Activated T-helper 2 cell treated with anti-CD3 and anti-CD28 coated beads, Interferon-gamma antibody, Interleukin-2, Interleukin-4, amounts not matched to agents 10 μg/mL and 5 μg/mL and 100 μg/mL, durations not matched to agents 14 hours and 24 hours and 36 hours (primary cell): ENCODE measurements at regions not wholly inside any gene's neighbourhood (a gene's known extent, or its start where the extent isn't known, plus 50 kb on each side); places are given as distances from the start of the nearest gene placed in this dataset.
"Not testable (repeated sequence)": the region's sequence is repeated elsewhere in the genome, so short reads cannot be mapped to it uniquely, and the experiment has no call there.

ENCODE experiments used
- DNase-seq: peaks from one replicate; pipeline ENCODE4 v3.0.0; 2021; ENCODE audit warnings: low spot score
- H3K27ac Mint-ChIP-seq: one replicate; pipeline ENCODE4 v1.8.0; 2021; ENCODE audit warnings: mixed read lengths
- H3K27me3 Mint-ChIP-seq: one replicate; pipeline ENCODE4 v1.8.0; 2021; ENCODE audit warnings: low read depth, mixed read lengths
- H3K36me3 Mint-ChIP-seq: one replicate; pipeline ENCODE4 v1.8.0; 2021; ENCODE audit warnings: low read depth, mixed read lengths
- H3K4me1 Mint-ChIP-seq: one replicate; pipeline ENCODE4 v1.8.0; 2021; ENCODE audit warnings: low read depth, mixed read lengths
- H3K4me3 Mint-ChIP-seq: one replicate; pipeline ENCODE4 v1.8.0; 2021; ENCODE audit warnings: low read depth, mild to moderate bottlenecking, moderate library complexity, mixed read lengths
- H3K9me3 Mint-ChIP-seq: one replicate; pipeline ENCODE4 v1.8.0; 2021; ENCODE audit warnings: mixed read lengths
- intact Hi-C: fragments of 100-400 bp; cut with micrococcal nuclease; formaldehyde crosslinking; loops from one replicate; pipeline ENCODE4 v1.15.1; 2023

DNA sequence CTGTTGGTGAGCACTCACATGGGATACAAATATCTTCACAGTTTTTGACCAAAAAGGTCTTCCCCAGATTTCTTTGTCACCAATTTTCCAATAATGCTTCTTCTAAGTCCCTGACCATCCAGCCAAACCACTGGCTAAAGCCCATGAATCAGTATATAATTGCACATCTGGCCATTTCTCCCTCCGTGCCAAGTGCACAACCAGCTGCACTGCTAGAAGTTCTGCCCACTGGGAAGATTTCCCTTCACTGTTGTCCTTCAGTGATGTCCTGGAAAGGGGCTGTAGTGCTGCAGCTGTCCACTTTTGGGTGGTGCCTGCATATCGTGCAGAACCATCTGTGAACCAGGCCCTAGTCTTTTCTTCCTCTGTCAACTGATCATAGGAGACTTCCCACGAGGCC lies 609.3 kb downstream of the XPNPEP1 start:
- peaks cover 12% of the 10 kb centered on the region for H3K9me3 Mint-ChIP-seq
- H3K4me1 Mint-ChIP-seq, DNase-seq, H3K36me3 Mint-ChIP-seq, H3K27me3 Mint-ChIP-seq, intact Hi-C loops, H3K27ac Mint-ChIP-seq, H3K4me3 Mint-ChIP-seq: not testable (repeated sequence)

DNA sequence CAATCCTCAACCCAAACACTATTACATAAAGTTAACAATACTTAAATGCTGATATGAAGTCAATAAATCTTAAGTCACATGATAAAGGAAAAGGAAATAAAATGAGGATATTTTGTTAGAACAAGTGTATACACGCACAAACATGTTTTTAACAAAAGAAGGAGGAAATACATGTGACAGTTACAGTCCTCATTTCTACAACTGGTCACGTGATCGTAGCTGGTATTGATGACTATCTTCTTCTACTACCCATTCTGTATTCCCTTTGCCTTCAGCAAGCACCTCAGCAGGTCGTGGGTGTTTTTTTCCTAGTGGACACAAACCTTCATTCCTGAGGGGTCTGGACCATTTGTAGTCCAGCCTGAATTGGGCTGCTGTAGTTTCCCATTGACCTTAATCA lies 610.8 kb downstream of the XPNPEP1 start:
- H3K4me3 Mint-ChIP-seq, intact Hi-C loops, H3K9me3 Mint-ChIP-seq, DNase-seq, H3K27me3 Mint-ChIP-seq, H3K36me3 Mint-ChIP-seq, H3K27ac Mint-ChIP-seq, H3K4me1 Mint-ChIP-seq: not testable (repeated sequence)

DNA sequence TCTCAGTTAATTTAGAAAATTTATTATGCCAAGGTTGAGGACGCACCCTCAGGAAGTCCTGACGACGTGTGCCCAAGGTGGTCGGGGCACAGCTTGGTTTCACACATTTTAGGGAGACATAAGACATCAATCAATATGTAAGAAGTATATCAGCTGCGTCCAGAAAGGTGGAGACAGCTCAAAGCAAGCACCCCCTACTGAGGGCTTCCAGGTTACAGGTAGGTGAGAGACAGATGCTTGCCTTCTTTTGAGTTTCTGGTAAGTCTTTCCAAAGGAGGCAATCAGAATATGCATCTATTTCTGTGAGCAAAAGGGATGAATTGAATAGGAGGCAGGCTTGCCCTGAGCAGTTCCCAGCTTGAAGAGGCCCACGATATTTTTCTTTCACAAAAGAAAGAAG lies 614.3 kb downstream of the XPNPEP1 start:
- Mint-ChIP-seq H3K4me1 (no peaks in the 10 kb centered on the region), H3K4me3 (no peak overlapping the region), H3K36me3 (no peaks in the 10 kb centered on the region), H3K27ac (no peak overlapping the region), H3K27me3 (no peaks in the 10 kb centered on the region), H3K9me3 (peaks cover 3% of the 10 kb centered on the region)
- no peak for DNase-seq
- intact Hi-C loops = no loop called here

GRCh38 chr10:109307102-109307501 lies 616.2 kb downstream of the XPNPEP1 start:
- H3K27ac Mint-ChIP-seq, H3K27me3 Mint-ChIP-seq, intact Hi-C loops: not testable (repeated sequence)

GRCh38 chr10:109306698-109307097 lies 616.6 kb downstream of the XPNPEP1 start:
- Mint-ChIP-seq H3K36me3 (no peaks in the 10 kb centered on the region), H3K9me3 (peaks cover 3% of the 10 kb centered on the region), H3K27ac (no peak overlapping the region), H3K4me1 (no peaks in the 10 kb centered on the region), H3K4me3 (no peak overlapping the region), H3K27me3 (no peaks in the 10 kb centered on the region)
- no peak for DNase-seq
- intact Hi-C loops = no loop called here

More at GRCh38 chr10:109307102-109307501, 616.2 kb downstream of the XPNPEP1 start:
- H3K4me1 Mint-ChIP-seq, DNase-seq, H3K4me3 Mint-ChIP-seq, H3K9me3 Mint-ChIP-seq, H3K36me3 Mint-ChIP-seq: not testable (repeated sequence)

GRCh38 chr10:109287858-109288257 lies 635.5 kb downstream of the XPNPEP1 start:
- no peak for DNase-seq
- Mint-ChIP-seq H3K27me3 (no peaks in the 10 kb centered on the region), H3K4me3 (no peak overlapping the region), H3K36me3 (no peaks in the 10 kb centered on the region), H3K4me1 (no peaks in the 10 kb centered on the region), H3K27ac (no peak overlapping the region), H3K9me3 (peaks cover 9% of the 10 kb centered on the region)
- intact Hi-C loops = no loop called here

DNA sequence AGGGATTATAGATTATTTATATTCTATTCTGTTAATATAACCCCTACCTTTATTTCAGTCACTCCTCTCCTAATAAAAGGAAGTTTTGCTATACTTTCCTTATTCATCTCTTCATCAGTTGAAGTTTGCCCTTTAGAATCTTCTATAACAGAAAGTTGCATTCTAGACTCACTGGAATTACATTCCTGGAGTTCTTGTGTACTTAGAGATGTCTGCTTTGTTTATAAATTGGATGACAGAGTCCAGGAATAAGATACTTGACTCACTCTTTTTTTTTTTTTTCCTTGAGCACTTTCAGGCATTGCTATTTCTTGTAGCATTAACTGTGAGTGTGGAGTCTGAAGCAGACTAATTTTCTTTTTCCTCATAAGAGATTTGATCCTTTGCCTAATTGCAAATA lies 640.8 kb downstream of the XPNPEP1 start:
- DNase-seq = no peak
- intact Hi-C loops = no loop called here
- no peaks in the 10 kb centered on the region for H3K36me3 Mint-ChIP-seq
- H3K27ac Mint-ChIP-seq = no peak overlapping the region
- no peaks in the 10 kb centered on the region for H3K4me1 Mint-ChIP-seq
- H3K27me3 Mint-ChIP-seq = no peaks in the 10 kb centered on the region
- H3K4me3 Mint-ChIP-seq = no peak overlapping the region
- peaks cover 3% of the 10 kb centered on the region for H3K9me3 Mint-ChIP-seq

DNA sequence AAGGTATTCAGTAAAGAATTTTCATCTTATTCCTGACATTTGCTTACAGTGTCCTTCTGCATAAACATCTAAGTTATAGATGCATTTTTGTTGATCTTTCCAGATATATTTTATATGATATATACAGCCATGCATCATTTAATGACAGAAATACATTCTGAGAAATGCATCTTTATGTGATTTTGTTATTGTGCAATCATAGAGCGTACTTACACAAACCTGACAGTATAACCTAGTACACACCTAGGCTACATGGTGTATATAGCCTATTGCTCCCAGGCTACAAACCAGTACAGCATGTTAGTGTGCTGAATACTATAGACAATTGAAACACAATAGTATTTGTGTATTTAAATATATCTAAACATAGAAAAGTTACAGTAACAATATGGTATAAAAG lies 642.0 kb downstream of the XPNPEP1 start:
- Mint-ChIP-seq H3K27me3 (no peaks in the 10 kb centered on the region), H3K4me3 (no peak overlapping the region), H3K36me3 (no peaks in the 10 kb centered on the region)

GRCh38 chr10:109280837-109281236 lies 642.5 kb downstream of the XPNPEP1 start:
- no peaks in the 10 kb centered on the region for H3K9me3 Mint-ChIP-seq
- intact Hi-C loops = no loop called here
- H3K4me1 Mint-ChIP-seq = no peaks in the 10 kb centered on the region
- no peak overlapping the region for H3K4me3 Mint-ChIP-seq
- no peak overlapping the region for H3K27ac Mint-ChIP-seq
- no peak for DNase-seq
- no peaks in the 10 kb centered on the region for H3K27me3 Mint-ChIP-seq
- no peaks in the 10 kb centered on the region for H3K36me3 Mint-ChIP-seq

More for the DNA sequence above, 642.0 kb downstream of the XPNPEP1 start:
- peaks cover 3% of the 10 kb centered on the region for H3K9me3 Mint-ChIP-seq
- intact Hi-C loops = no loop called here
- no peak for DNase-seq
- H3K27ac Mint-ChIP-seq = no peak overlapping the region
- H3K4me1 Mint-ChIP-seq = no peaks in the 10 kb centered on the region

- Mint-ChIP-seq H3K4me1 (no peaks in the 10 kb centered on the region), H3K27ac (no peak overlapping the region), H3K27me3 (no peaks in the 10 kb centered on the region)
Observed at GRCh38 chr10:109277456-109277855, 645.9 kb downstream of the XPNPEP1 start.

GRCh38 chr10:109275960-109276359 lies 647.4 kb downstream of the XPNPEP1 start:
- intact Hi-C loops = no loop called here
- no peak overlapping the region for H3K27ac Mint-ChIP-seq
- peaks cover 5% of the 10 kb centered on the region for H3K9me3 Mint-ChIP-seq
- H3K4me1 Mint-ChIP-seq = no peaks in the 10 kb centered on the region
- no peaks in the 10 kb centered on the region for H3K27me3 Mint-ChIP-seq
- no peak overlapping the region for H3K4me3 Mint-ChIP-seq
- no peaks in the 10 kb centered on the region for H3K36me3 Mint-ChIP-seq
- DNase-seq = no peak

More at GRCh38 chr10:109277456-109277855, 645.9 kb downstream of the XPNPEP1 start:
- H3K36me3 Mint-ChIP-seq = no peaks in the 10 kb centered on the region
- H3K9me3 Mint-ChIP-seq = peaks cover 5% of the 10 kb centered on the region
- no peak for DNase-seq
- H3K4me3 Mint-ChIP-seq = no peak overlapping the region
- intact Hi-C loops = no loop called here

DNA sequence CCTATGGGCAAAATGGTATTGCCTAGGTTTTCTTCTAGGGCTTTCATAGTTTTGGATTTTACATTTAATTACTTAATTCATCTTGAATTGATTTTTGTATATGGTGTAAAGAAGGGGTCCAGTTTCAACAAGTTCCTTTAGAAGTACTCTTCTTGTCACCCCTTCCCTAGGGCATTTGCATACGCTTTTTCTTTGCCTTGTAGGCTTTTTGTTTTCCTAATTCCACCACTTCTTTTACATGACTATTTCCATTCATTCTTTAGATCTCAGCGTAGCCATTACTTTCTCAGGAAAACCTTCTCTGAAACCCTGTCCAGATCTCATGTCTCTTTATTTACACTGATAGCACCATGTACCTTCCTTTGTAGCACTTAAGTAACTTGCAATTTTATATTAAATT lies 648.6 kb downstream of the XPNPEP1 start:
- Mint-ChIP-seq H3K27me3 (no peaks in the 10 kb centered on the region), H3K27ac (no peak overlapping the region), H3K36me3 (no peaks in the 10 kb centered on the region), H3K4me1 (no peaks in the 10 kb centered on the region), H3K4me3 (no peak overlapping the region), H3K9me3 (peaks cover 10% of the 10 kb centered on the region)
- intact Hi-C loops = no loop called here
- DNase-seq = no peak

GRCh38 chr10:109270173-109270572 lies 653.1 kb downstream of the XPNPEP1 start:
- no peak for DNase-seq
- Mint-ChIP-seq H3K27ac (no peak overlapping the region), H3K36me3 (no peaks in the 10 kb centered on the region), H3K9me3 (peaks cover 27% of the 10 kb centered on the region), H3K27me3 (no peaks in the 10 kb centered on the region), H3K4me1 (no peaks in the 10 kb centered on the region), H3K4me3 (no peak overlapping the region)
- intact Hi-C loops = no loop called here

GRCh38 chr10:109264004-109264403 lies 659.3 kb downstream of the XPNPEP1 start:
- DNase-seq = no peak
- no peaks in the 10 kb centered on the region for H3K4me1 Mint-ChIP-seq
- H3K27me3 Mint-ChIP-seq = no peaks in the 10 kb centered on the region
- H3K9me3 Mint-ChIP-seq = peaks cover 37% of the 10 kb centered on the region
- no peak overlapping the region for H3K4me3 Mint-ChIP-seq
- no peak overlapping the region for H3K27ac Mint-ChIP-seq
- intact Hi-C loops = no loop called here
- H3K36me3 Mint-ChIP-seq = no peaks in the 10 kb centered on the region
